Liver (tissue), 3 donors: ENCODE measurements at regions not wholly inside any gene's neighbourhood (a gene's known extent, or its start where the extent isn't known, plus 50 kb on each side); places are given as distances from the start of the nearest gene placed in this dataset.

Experiments used
- JUND ChIP-seq, 2 donors: IDR thresholded peaks; 2 replicates each; pipeline ENCODE4 v1.6.1; 2016; ENCODE audit warnings: antibody characterized with exemption in 2 of 2
- RAD21 ChIP-seq, 2 donors: IDR thresholded peaks; 2 replicates each; pipeline ENCODE4 v1.6.1; 2016; ENCODE audit warnings: antibody characterized with exemption in 2 of 2, mild to moderate bottlenecking in 2 of 2
- RXRA ChIP-seq, 2 donors: IDR thresholded peaks; 2 replicates each; pipeline ENCODE4 v1.6.1; 2017 to 2018; ENCODE audit warnings: antibody characterized with exemption in 2 of 2, mild to moderate bottlenecking in 1 of 2
- SP1 ChIP-seq: IDR thresholded peaks from 2 replicates; pipeline ENCODE4 v1.6.1; 2018; ENCODE audit warnings: antibody characterized with exemption, mild to moderate bottlenecking
- TAF1 ChIP-seq: conservative IDR thresholded peaks from 2 replicates; pipeline ENCODE4 v1.6.1; 2016; ENCODE audit warnings: antibody characterized with exemption, mild to moderate bottlenecking
- TF ChIP-seq, protein P1 (sequence below): IDR thresholded peaks from 2 replicates; pipeline ENCODE4 v1.6.1; 2016; ENCODE audit warnings: antibody characterized with exemption
- TF ChIP-seq, protein P2 (sequence below): fragments of 150-350 bp; IDR thresholded peaks from 2 replicates; pipeline ENCODE4 v1.5.1; 2017; ENCODE audit warnings: improper control_type of control experiment, low read depth, low read length; ENCODE audit not compliant: missing input control
- TF ChIP-seq, protein P3 (sequence below): IDR thresholded peaks from 2 replicates; pipeline ENCODE4 v1.6.1; 2016; ENCODE audit warnings: antibody characterized with exemption, mild to moderate bottlenecking
- donor health status: healthy.
- donor health status: healthy.

DNA sequence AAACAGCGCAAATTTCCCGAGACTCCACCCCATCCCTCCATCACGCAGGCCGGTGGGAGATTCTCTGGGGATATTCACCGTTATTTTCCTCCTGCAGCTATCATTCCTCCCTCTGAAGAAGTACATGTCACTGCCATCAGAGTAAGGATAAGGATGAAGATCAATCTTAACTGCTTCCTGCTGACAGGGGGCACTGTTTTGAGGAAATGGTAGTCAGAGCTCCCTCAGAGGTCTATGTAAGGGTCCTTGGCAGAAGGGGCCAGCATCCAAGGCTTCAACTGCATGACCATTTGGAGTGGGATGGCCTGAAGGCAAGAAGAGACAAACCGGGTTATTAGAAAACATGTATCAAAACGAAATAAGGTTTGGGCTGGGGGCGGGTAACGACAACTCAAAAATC lies 111.5 kb downstream of the KCNK1 start:
- TF ChIP-seq RAD21 (IDR thresholded peaks at IDR 0.05) (no peak), TAF1 (no peak), JUND (IDR thresholded peaks at IDR 0.05) (no peak), RXRA (IDR thresholded peaks at IDR 0.05) (no peak), SP1 (no peak)
- TF ChIP-seq, protein P1, sequence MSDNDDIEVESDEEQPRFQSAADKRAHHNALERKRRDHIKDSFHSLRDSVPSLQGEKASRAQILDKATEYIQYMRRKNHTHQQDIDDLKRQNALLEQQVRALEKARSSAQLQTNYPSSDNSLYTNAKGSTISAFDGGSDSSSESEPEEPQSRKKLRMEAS: no peak
- TF ChIP-seq, protein P2, sequence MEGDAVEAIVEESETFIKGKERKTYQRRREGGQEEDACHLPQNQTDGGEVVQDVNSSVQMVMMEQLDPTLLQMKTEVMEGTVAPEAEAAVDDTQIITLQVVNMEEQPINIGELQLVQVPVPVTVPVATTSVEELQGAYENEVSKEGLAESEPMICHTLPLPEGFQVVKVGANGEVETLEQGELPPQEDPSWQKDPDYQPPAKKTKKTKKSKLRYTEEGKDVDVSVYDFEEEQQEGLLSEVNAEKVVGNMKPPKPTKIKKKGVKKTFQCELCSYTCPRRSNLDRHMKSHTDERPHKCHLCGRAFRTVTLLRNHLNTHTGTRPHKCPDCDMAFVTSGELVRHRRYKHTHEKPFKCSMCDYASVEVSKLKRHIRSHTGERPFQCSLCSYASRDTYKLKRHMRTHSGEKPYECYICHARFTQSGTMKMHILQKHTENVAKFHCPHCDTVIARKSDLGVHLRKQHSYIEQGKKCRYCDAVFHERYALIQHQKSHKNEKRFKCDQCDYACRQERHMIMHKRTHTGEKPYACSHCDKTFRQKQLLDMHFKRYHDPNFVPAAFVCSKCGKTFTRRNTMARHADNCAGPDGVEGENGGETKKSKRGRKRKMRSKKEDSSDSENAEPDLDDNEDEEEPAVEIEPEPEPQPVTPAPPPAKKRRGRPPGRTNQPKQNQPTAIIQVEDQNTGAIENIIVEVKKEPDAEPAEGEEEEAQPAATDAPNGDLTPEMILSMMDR: no peak
- TF ChIP-seq, protein P3, sequence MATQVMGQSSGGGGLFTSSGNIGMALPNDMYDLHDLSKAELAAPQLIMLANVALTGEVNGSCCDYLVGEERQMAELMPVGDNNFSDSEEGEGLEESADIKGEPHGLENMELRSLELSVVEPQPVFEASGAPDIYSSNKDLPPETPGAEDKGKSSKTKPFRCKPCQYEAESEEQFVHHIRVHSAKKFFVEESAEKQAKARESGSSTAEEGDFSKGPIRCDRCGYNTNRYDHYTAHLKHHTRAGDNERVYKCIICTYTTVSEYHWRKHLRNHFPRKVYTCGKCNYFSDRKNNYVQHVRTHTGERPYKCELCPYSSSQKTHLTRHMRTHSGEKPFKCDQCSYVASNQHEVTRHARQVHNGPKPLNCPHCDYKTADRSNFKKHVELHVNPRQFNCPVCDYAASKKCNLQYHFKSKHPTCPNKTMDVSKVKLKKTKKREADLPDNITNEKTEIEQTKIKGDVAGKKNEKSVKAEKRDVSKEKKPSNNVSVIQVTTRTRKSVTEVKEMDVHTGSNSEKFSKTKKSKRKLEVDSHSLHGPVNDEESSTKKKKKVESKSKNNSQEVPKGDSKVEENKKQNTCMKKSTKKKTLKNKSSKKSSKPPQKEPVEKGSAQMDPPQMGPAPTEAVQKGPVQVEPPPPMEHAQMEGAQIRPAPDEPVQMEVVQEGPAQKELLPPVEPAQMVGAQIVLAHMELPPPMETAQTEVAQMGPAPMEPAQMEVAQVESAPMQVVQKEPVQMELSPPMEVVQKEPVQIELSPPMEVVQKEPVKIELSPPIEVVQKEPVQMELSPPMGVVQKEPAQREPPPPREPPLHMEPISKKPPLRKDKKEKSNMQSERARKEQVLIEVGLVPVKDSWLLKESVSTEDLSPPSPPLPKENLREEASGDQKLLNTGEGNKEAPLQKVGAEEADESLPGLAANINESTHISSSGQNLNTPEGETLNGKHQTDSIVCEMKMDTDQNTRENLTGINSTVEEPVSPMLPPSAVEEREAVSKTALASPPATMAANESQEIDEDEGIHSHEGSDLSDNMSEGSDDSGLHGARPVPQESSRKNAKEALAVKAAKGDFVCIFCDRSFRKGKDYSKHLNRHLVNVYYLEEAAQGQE: no peak
